ENCODE measurements at regions not wholly inside any gene's neighbourhood (a gene's known extent, or its start where the extent isn't known, plus 50 kb on each side); places are given as distances from the start of the nearest gene placed in this dataset.

DNA sequence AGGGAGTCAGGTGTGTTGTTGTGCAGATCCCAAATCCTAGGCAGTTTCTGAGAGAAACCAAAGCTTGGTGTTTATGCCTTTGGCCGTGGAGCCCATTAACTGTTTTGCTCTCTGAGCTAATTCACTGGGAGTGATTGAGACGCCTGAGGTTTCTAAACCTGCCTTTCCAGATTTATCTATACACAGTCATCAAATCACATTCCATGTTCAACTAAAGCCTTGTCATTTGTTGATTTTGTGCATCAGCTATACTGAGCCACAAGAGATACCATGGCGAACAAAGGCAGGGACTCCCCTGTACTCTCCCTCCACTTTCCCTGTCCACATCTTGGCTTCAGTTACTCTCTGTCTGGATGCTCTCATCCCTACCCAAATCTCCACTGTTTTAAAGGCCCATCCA, 229.7 kb upstream of the PMEPA1 start:
- intact Hi-C loops (cut with DNase I), result no loop called here
- Histone ChIP-seq H3K27me3 (peaks cover 0 to 17% (median 0%) of the 10 kb centered on the region in 4 donors), H3K4me3 (no peak overlapping the region), H3K27ac (no peak overlapping the region), H3K9me3 (no peaks in the 10 kb centered on the region), H3K4me1 (peaks cover 0 to 9% (median 0%) of the 10 kb centered on the region in 3 donors), H3K36me3 (no peaks in the 10 kb centered on the region)
- 60 to 65% methylated on average over 3 of the region's 3 CpGs for WGBS, 2 donors
- no peak for DNase-seq
- TF ChIP-seq POLR2A (IDR thresholded peaks at IDR 0.05) (no peak), CTCF (IDR thresholded peaks at IDR 0.05) (no peak)

DNA sequence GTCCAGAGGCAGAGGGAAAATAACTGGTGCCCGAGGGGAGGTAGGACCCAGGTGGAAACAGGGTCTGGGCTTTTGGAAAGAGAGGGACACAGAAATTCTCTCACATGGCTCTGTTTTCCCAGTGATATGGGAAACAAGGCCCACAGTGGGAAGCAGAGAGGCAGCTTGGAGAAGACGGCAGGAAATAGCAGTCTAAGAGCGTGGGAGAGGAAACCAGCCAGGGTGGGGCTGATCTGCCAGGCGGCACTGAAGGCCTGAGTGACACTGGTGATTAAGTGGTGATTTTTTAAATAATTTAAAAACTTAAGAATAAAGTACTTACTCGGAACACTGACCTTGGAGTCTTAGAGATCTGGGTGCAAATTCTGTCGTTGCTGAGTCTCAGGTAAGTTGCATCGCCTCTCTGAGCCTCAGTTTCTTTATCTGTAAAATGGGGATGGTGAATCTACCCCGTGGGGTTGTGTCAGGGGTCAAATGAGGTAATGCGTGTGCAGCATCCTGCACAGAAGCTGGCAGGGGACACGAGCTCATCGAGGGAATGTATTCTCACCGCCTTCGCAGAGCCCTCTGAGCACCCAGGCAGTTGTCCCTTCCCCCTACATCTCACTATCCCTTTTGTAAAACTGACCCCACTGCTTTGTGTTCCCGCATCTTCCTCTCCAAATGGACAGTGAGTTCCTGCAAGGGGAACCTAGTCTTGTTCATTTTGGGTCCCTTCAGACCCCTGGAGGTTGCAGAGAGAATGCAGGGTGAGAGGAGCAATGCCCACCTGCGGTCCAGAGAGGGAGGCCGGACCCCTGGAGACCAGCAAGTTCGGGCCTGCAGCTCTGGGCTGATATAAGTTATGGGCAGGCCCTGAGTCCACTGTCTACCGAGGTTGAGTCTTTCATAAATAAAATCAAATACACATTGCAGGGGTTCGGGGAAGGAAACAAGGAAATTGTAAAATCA, 228.6 kb upstream of the PMEPA1 start:
- Histone ChIP-seq H3K4me1 (peaks cover 0 to 9% (median 0%) of the 10 kb centered on the region in 3 donors), H3K36me3 (no peaks in the 10 kb centered on the region), H3K4me3 (no peak overlapping the region), H3K27ac (no peak overlapping the region), H3K9me3 (no peaks in the 10 kb centered on the region), H3K27me3 (peaks cover 0 to 17% (median 0%) of the 10 kb centered on the region in 4 donors)
- DNase-seq, result no peak
- intact Hi-C loops (cut with DNase I), result no loop called here
- 62 to 71% methylated on average over 17 to 18 of the region's 19 CpGs for WGBS, 2 donors
- no peak for TF ChIP-seq POLR2A (IDR thresholded peaks at IDR 0.05)
- TF ChIP-seq CTCF (IDR thresholded peaks at IDR 0.05), result no peak

- H3K27me3 ChIP-seq, result peaks cover 0 to 10% (median 0%) of the 10 kb centered on the region in 4 donors
- H3K36me3 ChIP-seq, result no peaks in the 10 kb centered on the region
- no peak overlapping the region for H3K4me3 ChIP-seq
- intact Hi-C loops (cut with DNase I), result no loop called here
- H3K4me1 ChIP-seq, result peaks cover 0 to 9% (median 0%) of the 10 kb centered on the region in 3 donors
- 60 to 65% methylated on average over 6 of the region's 6 CpGs for WGBS, 2 donors
- TF ChIP-seq POLR2A (IDR thresholded peaks at IDR 0.05) (no peak), CTCF (IDR thresholded peaks at IDR 0.05) (no peak)
- no peaks in the 10 kb centered on the region for H3K9me3 ChIP-seq
- no peak for DNase-seq
- no peak overlapping the region for H3K27ac ChIP-seq
Measured at GRCh38 chr20:57936636-57937385, 227.0 kb upstream of the PMEPA1 start.

DNA sequence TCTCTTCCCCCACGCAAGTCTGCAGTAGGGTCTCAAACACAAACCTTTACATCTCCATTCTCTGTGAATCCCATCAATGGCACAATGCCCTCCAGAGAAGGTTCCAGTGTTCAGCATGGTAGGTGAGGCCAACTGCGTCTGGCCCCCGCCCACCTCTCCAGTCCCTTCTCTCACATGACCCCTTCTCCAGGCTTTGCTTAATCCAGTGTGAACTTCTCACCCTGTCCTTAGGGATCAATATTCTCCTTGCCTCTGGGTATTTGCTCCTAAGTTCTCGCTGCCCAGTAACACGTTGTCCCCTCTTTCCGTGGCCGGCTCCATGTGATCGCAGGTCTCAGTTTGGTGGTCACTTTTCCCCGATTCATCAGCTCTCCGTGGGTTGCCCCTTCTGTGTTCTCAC, 225.1 kb upstream of the PMEPA1 start:
- no peak for DNase-seq
- no peaks in the 10 kb centered on the region for H3K27me3 ChIP-seq
- no peak overlapping the region for H3K27ac ChIP-seq
- WGBS, 2 donors, result 81 to 88% methylated on average over 9 to 10 of the region's 10 CpGs
- no peaks in the 10 kb centered on the region for H3K9me3 ChIP-seq
- intact Hi-C loops (cut with DNase I), result no loop called here
- H3K4me3 ChIP-seq, result no peak overlapping the region
- no peaks in the 10 kb centered on the region for H3K36me3 ChIP-seq
- peaks cover 0 to 9% (median 0%) of the 10 kb centered on the region in 3 donors for H3K4me1 ChIP-seq
- no peak for TF ChIP-seq CTCF (IDR thresholded peaks at IDR 0.05)
- TF ChIP-seq POLR2A (IDR thresholded peaks at IDR 0.05), result no peak

Data from esophagus squamous epithelium (tissue), 5 donors.